DND-41 (cell line): ENCODE measurements at regions not wholly inside any gene's neighbourhood (a gene's known extent, or its start where the extent isn't known, plus 50 kb on each side); places are given as distances from the start of the nearest gene placed in this dataset.

Source experiments
- ATAC-seq: fragments of 200-7000 bp; cut with Tn5 transposase; 3 replicates; pipeline ENCODE4 v1.9.1; 2021; ENCODE audit warnings: low read depth; ENCODE audit not compliant: insufficient read depth
- DNase-seq: peaks from one replicate; pipeline ENCODE4 v3.0.0-alpha.2; 2020
- H2AFZ ChIP-seq: 2 replicates; pipeline ENCODE4 v1.6.0; 2012; ENCODE audit warnings: low read depth, low read length
- H3K27ac ChIP-seq: 2 replicates; pipeline ENCODE4 v1.5.1; 2012; ENCODE audit warnings: low read length, inconsistent platforms
- H3K27me3 ChIP-seq: fragments of 200-600 bp; sonication (generic); 2 replicates; pipeline ENCODE4 v1.6.0; 2012; ENCODE audit warnings: low read length, mild to moderate bottlenecking, inconsistent platforms; ENCODE audit not compliant: insufficient read depth, poor library complexity
- H3K36me3 ChIP-seq: 2 replicates; pipeline ENCODE4 v1.5.1; 2012; ENCODE audit warnings: low read length, inconsistent platforms; ENCODE audit not compliant: insufficient read depth
- H3K4me1 ChIP-seq: 2 replicates; pipeline ENCODE4 v1.5.1; 2012; ENCODE audit warnings: mild to moderate bottlenecking, low read length; ENCODE audit not compliant: insufficient read depth
- H3K4me2 ChIP-seq: 2 replicates; pipeline ENCODE4 v1.6.0; 2012; ENCODE audit warnings: mild to moderate bottlenecking, moderate library complexity, low read length, inconsistent platforms; ENCODE audit not compliant: insufficient read depth
- H3K4me3 ChIP-seq, 2 experiments: fragments of 200-600 bp in 1 of 2; shearing (Covaris generic) in 1 of 2; 2 replicates each; pipeline ENCODE4 v1.5.1; 2012 to 2016; ENCODE audit warnings: inconsistent platforms in 2 of 2, low read length in 2 of 2, mild to moderate bottlenecking in 2 of 2, low read depth in 1 of 2, moderate library complexity in 1 of 2
- H3K79me2 ChIP-seq: 2 replicates; pipeline ENCODE4 v1.6.0; 2012; ENCODE audit warnings: low read length, inconsistent platforms; ENCODE audit not compliant: insufficient read depth
- H3K9ac ChIP-seq: 2 replicates; pipeline ENCODE4 v1.6.0; 2012; ENCODE audit warnings: low read depth, mild to moderate bottlenecking, inconsistent platforms, low read length, moderate library complexity
- H3K9me3 ChIP-seq: 2 replicates; pipeline ENCODE4 v1.5.1; 2012; ENCODE audit warnings: low read length, moderate library complexity, mild to moderate bottlenecking, inconsistent platforms; ENCODE audit not compliant: insufficient read depth, severe bottlenecking
- H4K20me1 ChIP-seq: 2 replicates; pipeline ENCODE4 v1.6.0; 2012; ENCODE audit warnings: low read length; ENCODE audit not compliant: insufficient read depth
- CTCF ChIP-seq: IDR thresholded peaks from 2 replicates; pipeline ENCODE4 v1.5.1; 2012; ENCODE audit warnings: borderline replicate concordance, low read length, moderate library complexity, mild to moderate bottlenecking; ENCODE audit not compliant: poor library complexity, severe bottlenecking; ENCODE audit errors: extremely low read depth
- EZH2 ChIP-seq: IDR thresholded peaks from 3 replicates; pipeline ENCODE4 v1.6.1; 2012; ENCODE audit warnings: borderline replicate concordance, low read depth, mild to moderate bottlenecking, moderate library complexity, low read length, inconsistent platforms; ENCODE audit not compliant: severe bottlenecking

GRCh38 chr3:165669504-165669903, 167.7 kb downstream of the BCHE start:
- H3K4me1 ChIP-seq = no peaks in the 10 kb centered on the region
- DNase-seq (no peak), ATAC-seq (no peak)
- no peak for TF ChIP-seq EZH2
- TF ChIP-seq CTCF = no peak
- H3K4me3 ChIP-seq = no peak overlapping the region
- no peak overlapping the region for H3K27ac ChIP-seq
- H3K27me3 ChIP-seq = no peaks in the 10 kb centered on the region
- no peaks in the 10 kb centered on the region for H3K79me2 ChIP-seq
- H3K4me2 ChIP-seq = no peak overlapping the region
- H4K20me1 ChIP-seq = no peaks in the 10 kb centered on the region
- no peaks in the 10 kb centered on the region for H3K36me3 ChIP-seq
- H3K9ac ChIP-seq = no peak overlapping the region
- H2AFZ ChIP-seq = no peak overlapping the region
- peaks cover 5% of the 10 kb centered on the region for H3K9me3 ChIP-seq

- TF ChIP-seq EZH2 = no peak
- TF ChIP-seq CTCF = no peak
- Histone ChIP-seq H3K4me3 (no peak overlapping the region), H3K36me3 (no peaks in the 10 kb centered on the region), H2AFZ (no peak overlapping the region), H3K9ac (no peak overlapping the region), H3K4me2 (no peak overlapping the region), H3K27ac (no peak overlapping the region), H3K79me2 (no peaks in the 10 kb centered on the region), H4K20me1 (no peaks in the 10 kb centered on the region), H3K4me1 (no peaks in the 10 kb centered on the region), H3K9me3 (no peaks in the 10 kb centered on the region), H3K27me3 (no peaks in the 10 kb centered on the region)
- ATAC-seq (no peak), DNase-seq (no peak)
Measured at GRCh38 chr3:165667676-165668075, 169.5 kb downstream of the BCHE start.

DNA sequence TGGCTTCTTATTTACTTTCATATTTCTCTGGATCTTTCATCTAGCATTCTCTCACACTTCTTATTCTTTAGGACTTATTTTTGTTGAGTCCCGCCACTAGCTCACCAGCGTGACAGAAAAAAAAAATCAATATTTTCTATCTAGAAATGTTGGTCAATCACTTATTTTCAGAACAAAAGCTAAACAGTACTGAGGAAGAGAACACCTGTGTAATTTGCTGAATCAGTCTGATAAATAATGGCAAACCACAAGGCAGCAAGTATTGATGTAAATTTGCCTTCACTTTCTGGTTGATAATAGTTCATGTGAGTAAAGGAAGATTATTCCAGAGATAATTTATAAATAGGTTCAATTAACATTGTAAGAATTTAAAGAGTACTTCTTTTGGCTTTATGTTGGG, 179.2 kb downstream of the BCHE start:
- H3K79me2 ChIP-seq = no peaks in the 10 kb centered on the region
- H3K36me3 ChIP-seq = no peaks in the 10 kb centered on the region
- no peak overlapping the region for H2AFZ ChIP-seq

More for the DNA sequence above, 179.2 kb downstream of the BCHE start:
- no peak for ATAC-seq
- H3K9me3 ChIP-seq = no peaks in the 10 kb centered on the region
- no peak overlapping the region for H3K4me2 ChIP-seq
- DNase-seq = no peak
- H3K4me3 ChIP-seq = no peak overlapping the region
- TF ChIP-seq EZH2 = no peak
- TF ChIP-seq CTCF = no peak
- no peak overlapping the region for H3K27ac ChIP-seq
- no peak overlapping the region for H3K9ac ChIP-seq
- H4K20me1 ChIP-seq = no peaks in the 10 kb centered on the region
- H3K4me1 ChIP-seq = no peaks in the 10 kb centered on the region
- H3K27me3 ChIP-seq = no peaks in the 10 kb centered on the region
